Upper lobe of left lung (tissue), 6 donors: ENCODE measurements at regions not wholly inside any gene's neighbourhood (a gene's known extent, or its start where the extent isn't known, plus 50 kb on each side); places are given as distances from the start of the nearest gene placed in this dataset.

Source experiments
- ATAC-seq, 2 donors: fragments of 200-7000 bp; cut with Tn5 transposase; one replicate each; pipeline ENCODE4 v1.9.1; 2022; ENCODE audit warnings: mild to moderate bottlenecking in 2 of 2, moderate library complexity in 2 of 2; ENCODE audit not compliant: low FRiP score in 2 of 2
- DNase-seq, 2 donors: peaks; one replicate each; pipeline ENCODE4 v3.0.0-alpha.2; 2019 to 2020
- H3K27ac ChIP-seq, 4 donors: fragments of 200-600 bp; sonication (generic); one replicate each; pipeline ENCODE4 v1.5.1; 2016 to 2019
- H3K27me3 ChIP-seq, 4 donors: fragments of 200-600 bp; sonication (generic); one replicate each; pipeline ENCODE4 v1.5.1; 2017 to 2019
- H3K36me3 ChIP-seq, 4 donors: fragments of 200-600 bp; sonication (generic); one replicate each; pipeline ENCODE4 v1.5.1; 2016 to 2019
- H3K4me1 ChIP-seq, 4 donors: fragments of 200-600 bp; sonication (generic); one replicate each; pipeline ENCODE4 v1.5.1; 2018 to 2019
- H3K4me3 ChIP-seq, 4 donors: fragments of 200-600 bp; sonication (generic); one replicate each; pipeline ENCODE4 v1.5.1; 2017 to 2019; ENCODE audit warnings: mild to moderate bottlenecking in 2 of 4, moderate library complexity in 1 of 4
- H3K9me3 ChIP-seq, 4 donors: fragments of 200-600 bp; sonication (generic); one replicate each; pipeline ENCODE4 v1.5.1; 2018 to 2019
- CTCF ChIP-seq, 6 experiments: fragments of 450-650 bp in 4 of 6; fragments of 200-600 bp in 2 of 6; sonication (generic) in 2 of 6; IDR thresholded peaks; one replicate each; pipeline ENCODE4 v1.5.1; 2016 to 2019; ENCODE audit warnings: antibody characterized with exemption in 6 of 6
- EP300 ChIP-seq, 4 donors: sonication (generic); formaldehyde crosslinking; IDR thresholded peaks; one replicate each; pipeline ENCODE4 v1.5.1; 2017; ENCODE audit warnings: antibody characterized with exemption in 4 of 4, control low read depth in 2 of 4
- POLR2A ChIP-seq, 4 donors: fragments of 450-650 bp; IDR thresholded peaks; one replicate each; pipeline ENCODE4 v1.5.1; 2016 to 2017; ENCODE audit warnings: antibody characterized with exemption in 4 of 4, mild to moderate bottlenecking in 2 of 4
- POLR2AphosphoS5 ChIP-seq, 2 donors: sonication (generic); formaldehyde crosslinking; IDR thresholded peaks; one replicate each; pipeline ENCODE4 v1.5.1; 2017; ENCODE audit warnings: antibody characterized with exemption in 2 of 2
- WGBS, 2 donors: methylation state at CpG; one replicate each; pipeline ENCODE4 v1.1.5; 2017 to 2018; 5-methylcytosine and 5-hydroxymethylcytosine counted together
- donor health status: DM: no; HTN: no; CAD: no; lungs with moderate emphysema.
- donor health status: DM: no; HTN: yes; CAD: no; lungs with severe emphysema.

DNA sequence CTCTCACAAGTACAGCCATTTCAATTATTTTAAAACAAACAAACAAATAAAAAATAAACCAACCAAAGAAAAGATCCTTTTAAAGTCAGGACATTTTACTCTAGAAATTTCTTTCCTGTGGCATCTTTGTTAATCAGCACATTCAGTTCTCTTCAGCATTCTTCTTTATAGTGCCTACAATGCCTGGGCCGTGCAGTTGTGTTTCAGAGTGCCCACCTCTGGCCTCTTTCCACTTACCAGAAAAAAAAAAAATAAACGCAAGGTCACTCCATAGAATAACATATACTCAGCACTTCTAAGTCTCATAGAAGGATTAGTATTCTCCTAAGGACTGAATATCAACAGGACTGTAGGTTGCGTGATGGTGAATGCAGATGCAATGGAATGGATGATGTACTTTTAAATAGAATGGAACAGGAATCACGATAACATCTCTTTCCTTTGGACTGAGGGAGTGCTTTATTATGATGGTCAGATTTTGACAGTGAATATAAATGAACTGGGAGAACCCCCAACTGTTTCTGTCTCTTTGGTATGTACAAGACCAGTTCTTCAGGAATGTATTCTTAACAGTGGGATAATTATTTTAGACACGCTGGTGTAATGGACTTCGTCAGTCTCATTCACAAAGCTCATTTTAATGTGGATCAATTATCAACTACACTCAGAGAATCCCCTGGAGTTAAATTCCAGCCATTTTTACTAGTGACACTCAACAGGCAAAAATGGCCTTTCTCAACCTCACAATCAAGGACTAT lies 125.0 kb upstream of the NBEA start:
- Histone ChIP-seq H3K36me3 (no peaks in the 10 kb centered on the region), H3K4me1 (no peaks in the 10 kb centered on the region), H3K9me3 (peaks cover 0 to 8% (median 0%) of the 10 kb centered on the region in 4 donors), H3K4me3 (no peak overlapping the region), H3K27ac (no peak overlapping the region), H3K27me3 (no peaks in the 10 kb centered on the region)
- no peak for DNase-seq
- TF ChIP-seq POLR2AphosphoS5 (IDR thresholded peaks at IDR 0.05): no peak
- no peak for TF ChIP-seq POLR2A (IDR thresholded peaks at IDR 0.05)
- whole genome bisulfite sequencing, 2 donors: 55 to 61% methylated on average over 6 of the region's 6 CpGs
- no peak for ATAC-seq

DNA sequence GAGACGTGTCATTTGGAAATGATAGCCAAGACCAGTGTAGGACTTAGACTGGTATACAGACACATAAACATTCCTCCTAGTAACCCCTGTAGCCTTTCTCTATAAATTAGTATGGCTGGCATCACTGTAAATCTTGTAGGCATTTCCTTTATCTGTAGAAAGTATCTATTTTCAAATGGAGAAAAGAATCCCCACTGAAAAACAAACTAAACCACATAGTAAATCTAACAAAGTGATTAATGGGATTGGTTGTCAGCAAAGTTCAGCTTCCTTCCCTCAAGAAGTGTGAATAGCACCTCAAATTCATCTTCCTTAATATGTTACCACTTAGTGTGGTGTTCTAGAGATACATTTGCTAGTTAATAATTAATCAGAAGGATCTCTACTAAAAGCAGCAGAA lies 119.4 kb upstream of the NBEA start:
- no peaks in the 10 kb centered on the region for H3K9me3 ChIP-seq
- no peak overlapping the region for H3K27ac ChIP-seq
- H3K4me3 ChIP-seq: no peak overlapping the region
- no peak for TF ChIP-seq POLR2A (IDR thresholded peaks at IDR 0.05)
- no peak for DNase-seq
- no peaks in the 10 kb centered on the region for H3K4me1 ChIP-seq
- 76 to 91% methylated on average over 1 of the region's 1 CpG for WGBS, 2 donors
- no peaks in the 10 kb centered on the region for H3K36me3 ChIP-seq
- ATAC-seq: no peak
- no peaks in the 10 kb centered on the region for H3K27me3 ChIP-seq

GRCh38 chr13:34826432-34826831 lies 115.6 kb upstream of the NBEA start:
- no peaks in the 10 kb centered on the region for H3K4me1 ChIP-seq
- no peaks in the 10 kb centered on the region for H3K9me3 ChIP-seq
- H3K36me3 ChIP-seq: no peaks in the 10 kb centered on the region
- no peak for DNase-seq
- ATAC-seq: no peak
- H3K27me3 ChIP-seq: no peaks in the 10 kb centered on the region
- WGBS, 2 donors: 55 to 64% methylated on average over 2 of the region's 2 CpGs
- H3K4me3 ChIP-seq: no peak overlapping the region
- H3K27ac ChIP-seq: no peak overlapping the region
- no peak for TF ChIP-seq POLR2AphosphoS5 (IDR thresholded peaks at IDR 0.05)

GRCh38 chr13:34833562-34834182 lies 108.4 kb upstream of the NBEA start:
- TF ChIP-seq POLR2AphosphoS5 (IDR thresholded peaks at IDR 0.05): no peak
- TF ChIP-seq CTCF (IDR thresholded peaks at IDR 0.05): no peak
- no peak for TF ChIP-seq POLR2A (IDR thresholded peaks at IDR 0.05)
- TF ChIP-seq EP300 (IDR thresholded peaks at IDR 0.05): no peak
- no peaks in the 10 kb centered on the region for H3K27me3 ChIP-seq
- H3K27ac ChIP-seq: no peak overlapping the region
- no peak overlapping the region for H3K4me3 ChIP-seq
- 43 to 52% methylated on average over 6 of the region's 6 CpGs for WGBS, 2 donors
- no peak for ATAC-seq
- H3K36me3 ChIP-seq: no peaks in the 10 kb centered on the region
- no peaks in the 10 kb centered on the region for H3K4me1 ChIP-seq
- peaks cover 0 to 4% (median 0%) of the 10 kb centered on the region in 4 donors for H3K9me3 ChIP-seq
- DNase-seq: no peak

DNA sequence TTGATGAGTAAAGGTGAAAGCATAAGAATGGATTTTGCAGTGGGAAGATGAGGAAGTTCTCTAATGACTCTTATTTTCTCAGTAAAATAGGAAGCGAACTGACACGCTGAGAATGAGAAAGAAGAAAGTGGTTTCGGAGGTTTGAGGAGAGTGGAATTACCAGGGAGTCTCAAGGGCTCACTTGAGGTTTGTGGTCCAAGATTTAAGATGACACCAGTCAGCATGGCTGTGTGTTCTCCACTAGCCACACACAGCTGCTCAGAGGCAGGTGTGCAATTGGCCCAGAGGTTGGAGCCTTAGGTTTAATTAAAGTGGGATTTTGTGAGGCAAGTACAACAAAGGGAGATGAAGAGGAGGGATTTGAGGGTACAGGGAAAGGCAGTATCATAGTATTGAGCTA lies 99.6 kb upstream of the NBEA start:
- DNase-seq (no peak), ATAC-seq (no peak)

DNA sequence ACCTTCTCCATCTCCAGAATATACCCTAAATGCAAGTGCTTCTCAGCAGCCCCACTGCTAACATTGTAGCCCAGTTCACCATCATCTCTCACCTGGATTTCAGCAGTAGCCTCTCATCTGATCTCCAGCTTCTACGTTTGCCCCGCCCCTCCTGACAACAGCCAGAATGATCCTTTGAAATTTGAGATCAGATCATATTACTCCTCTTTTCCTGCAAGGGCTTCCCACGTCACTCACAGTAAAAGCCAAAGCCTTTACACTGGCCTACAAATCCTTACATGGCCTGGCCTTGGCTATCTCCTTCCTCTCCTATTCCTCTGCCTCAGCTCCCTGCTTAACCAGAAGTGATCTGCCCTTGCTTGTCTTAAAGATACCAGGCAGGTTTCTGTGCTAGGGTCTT lies 94.3 kb upstream of the NBEA start:
- Histone ChIP-seq H3K36me3 (no peaks in the 10 kb centered on the region), H3K27ac (no peak overlapping the region), H3K27me3 (no peaks in the 10 kb centered on the region), H3K4me3 (no peak overlapping the region), H3K4me1 (no peaks in the 10 kb centered on the region), H3K9me3 (no peaks in the 10 kb centered on the region)
- no peak for TF ChIP-seq CTCF (IDR thresholded peaks at IDR 0.05)
- 63 to 66% methylated on average over 3 of the region's 3 CpGs for WGBS, 2 donors
- DNase-seq (no peak), ATAC-seq (no peak)

More for the DNA sequence above, 99.6 kb upstream of the NBEA start:
- Histone ChIP-seq H3K36me3 (no peaks in the 10 kb centered on the region), H3K9me3 (no peaks in the 10 kb centered on the region), H3K27ac (no peak overlapping the region), H3K4me3 (no peak overlapping the region), H3K27me3 (no peaks in the 10 kb centered on the region), H3K4me1 (no peaks in the 10 kb centered on the region)
- TF ChIP-seq CTCF (IDR thresholded peaks at IDR 0.05): no peak
- no peak for TF ChIP-seq POLR2AphosphoS5 (IDR thresholded peaks at IDR 0.05)
- no peak for TF ChIP-seq EP300 (IDR thresholded peaks at IDR 0.05)
- no peak for TF ChIP-seq POLR2A (IDR thresholded peaks at IDR 0.05)
- WGBS, 2 donors: 63 to 75% methylated on average over 3 of the region's 3 CpGs
